Tibial nerve (tissue), 4 donors: ENCODE measurements at regions not wholly inside any gene's neighbourhood (a gene's known extent, or its start where the extent isn't known, plus 50 kb on each side); places are given as distances from the start of the nearest gene placed in this dataset.

ENCODE experiments used
- CTCF ChIP-seq, 5 experiments: fragments of 200-600 bp in 3 of 5; fragments of 450-650 bp in 2 of 5; sonication (generic) in 3 of 5; IDR thresholded peaks; one replicate each; pipeline ENCODE4 v1.5.1; 2016 to 2019; ENCODE audit warnings: antibody characterized with exemption in 5 of 5, mild to moderate bottlenecking in 3 of 5, moderate library complexity in 2 of 5
- EP300 ChIP-seq, 2 donors: sonication (generic); formaldehyde crosslinking; IDR thresholded peaks; one replicate each; pipeline ENCODE4 v1.6.1; 2017; ENCODE audit warnings: antibody characterized with exemption in 2 of 2, mild to moderate bottlenecking in 1 of 2

- TF ChIP-seq CTCF (IDR thresholded peaks at IDR 0.05) (no peak), EP300 (IDR thresholded peaks at IDR 0.05) (no peak)
Observed at GRCh38 chr12:41930866-41931437, 213.7 kb downstream of the GXYLT1 start.
